ENCODE measurements at regions not wholly inside any gene's neighbourhood (a gene's known extent, or its start where the extent isn't known, plus 50 kb on each side); places are given as distances from the start of the nearest gene placed in this dataset.

- TF ChIP-seq, protein P1, sequence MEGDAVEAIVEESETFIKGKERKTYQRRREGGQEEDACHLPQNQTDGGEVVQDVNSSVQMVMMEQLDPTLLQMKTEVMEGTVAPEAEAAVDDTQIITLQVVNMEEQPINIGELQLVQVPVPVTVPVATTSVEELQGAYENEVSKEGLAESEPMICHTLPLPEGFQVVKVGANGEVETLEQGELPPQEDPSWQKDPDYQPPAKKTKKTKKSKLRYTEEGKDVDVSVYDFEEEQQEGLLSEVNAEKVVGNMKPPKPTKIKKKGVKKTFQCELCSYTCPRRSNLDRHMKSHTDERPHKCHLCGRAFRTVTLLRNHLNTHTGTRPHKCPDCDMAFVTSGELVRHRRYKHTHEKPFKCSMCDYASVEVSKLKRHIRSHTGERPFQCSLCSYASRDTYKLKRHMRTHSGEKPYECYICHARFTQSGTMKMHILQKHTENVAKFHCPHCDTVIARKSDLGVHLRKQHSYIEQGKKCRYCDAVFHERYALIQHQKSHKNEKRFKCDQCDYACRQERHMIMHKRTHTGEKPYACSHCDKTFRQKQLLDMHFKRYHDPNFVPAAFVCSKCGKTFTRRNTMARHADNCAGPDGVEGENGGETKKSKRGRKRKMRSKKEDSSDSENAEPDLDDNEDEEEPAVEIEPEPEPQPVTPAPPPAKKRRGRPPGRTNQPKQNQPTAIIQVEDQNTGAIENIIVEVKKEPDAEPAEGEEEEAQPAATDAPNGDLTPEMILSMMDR (conservative IDR thresholded peaks at IDR 0.05; ENCODE audit: low read length): no peak
- no peak for TF ChIP-seq EZH2phosphoT487 (IDR thresholded peaks at IDR 0.05; ENCODE audit: borderline replicate concordance, low read depth, low read length)
These were observed 139.3 kb upstream of the DOK6 start for GRCh38 chr18:69261406-69261805.
